RKO (cell line): ENCODE measurements at regions not wholly inside any gene's neighbourhood (a gene's known extent, or its start where the extent isn't known, plus 50 kb on each side); places are given as distances from the start of the nearest gene placed in this dataset.
"Not testable (repeated sequence)": the region's sequence is repeated elsewhere in the genome, so short reads cannot be mapped to it uniquely, and the experiment has no call there.

Source experiments
- DNase-seq: peaks from one replicate; pipeline ENCODE4 v3.0.0-alpha.2; 2016; ENCODE audit warnings: low spot score

DNA sequence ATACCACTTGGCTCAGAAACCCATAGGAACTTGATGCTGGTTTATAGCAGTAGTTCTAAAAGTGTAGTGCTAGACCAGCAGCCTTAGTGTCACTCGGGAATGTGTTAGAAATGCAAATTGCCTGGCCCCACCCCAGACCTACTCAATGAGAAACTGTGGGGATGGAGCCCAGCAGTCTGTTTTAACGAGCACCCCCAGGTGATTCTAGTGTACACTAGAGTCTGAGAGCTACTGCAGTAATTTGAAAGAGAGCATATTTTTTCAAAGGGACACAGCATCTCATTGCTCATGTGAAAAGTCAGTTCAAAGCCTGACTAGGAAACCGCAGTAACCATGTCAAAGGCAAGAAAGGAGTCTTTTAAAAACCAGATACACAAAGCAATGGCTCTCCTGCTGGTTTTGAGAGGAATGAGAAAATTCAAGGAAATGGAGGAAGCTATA is 313.4 kb downstream of the SQOR start:
- no peak for DNase-seq

GRCh38 chr15:45958924-45959323 is 324.1 kb downstream of the SQOR start:
- DNase-seq, result no peak

DNA sequence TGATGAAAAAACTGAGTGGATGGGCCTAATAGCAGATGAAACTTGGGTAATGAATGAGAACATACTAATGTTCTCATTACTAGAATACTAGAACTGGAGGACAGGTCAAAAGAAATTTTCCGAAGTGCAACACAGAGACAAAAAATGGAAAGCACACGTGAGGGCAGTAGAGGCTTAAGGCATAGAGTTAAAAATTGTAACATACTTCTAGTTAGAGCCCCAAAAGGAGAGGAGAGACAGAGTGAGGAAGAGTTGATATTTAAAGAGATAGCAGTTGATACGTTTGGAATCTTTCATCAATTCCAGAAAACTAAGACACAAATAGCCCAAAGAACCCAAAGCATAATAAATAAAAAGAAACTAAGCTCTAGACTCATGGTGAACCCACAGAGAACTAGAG is 327.9 kb downstream of the SQOR start:
- no peak for DNase-seq

DNA sequence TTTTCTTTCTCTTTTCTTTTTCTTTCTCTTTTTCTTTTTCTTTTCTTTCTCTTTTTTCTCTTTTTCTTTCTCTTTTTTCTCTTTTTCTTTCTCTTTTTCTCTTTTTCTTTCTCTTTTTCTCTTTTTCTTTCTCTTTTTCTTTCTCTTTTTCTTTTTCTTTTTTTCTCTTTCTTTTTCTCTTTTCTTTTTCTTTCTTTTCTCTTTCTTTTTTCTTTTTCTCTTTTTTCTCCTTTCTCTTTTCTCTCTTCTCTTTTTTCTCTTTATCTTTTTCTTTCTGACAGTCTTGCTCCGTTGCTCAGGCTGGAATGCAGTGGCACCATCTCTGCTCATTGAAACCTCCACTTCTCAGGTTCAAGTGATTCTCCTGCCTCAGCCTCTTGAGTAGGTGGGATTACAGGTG is 335.7 kb downstream of the SQOR start:
- no peak for DNase-seq

- no peak for DNase-seq
Observed at GRCh38 chr15:45980366-45980765, 345.5 kb downstream of the SQOR start.

- DNase-seq, result no peak
Observed at GRCh38 chr15:45981625-45982024, 346.8 kb downstream of the SQOR start.

- DNase-seq, result no peak
Observed at GRCh38 chr15:45991863-45992262, 357.0 kb downstream of the SQOR start.

DNA sequence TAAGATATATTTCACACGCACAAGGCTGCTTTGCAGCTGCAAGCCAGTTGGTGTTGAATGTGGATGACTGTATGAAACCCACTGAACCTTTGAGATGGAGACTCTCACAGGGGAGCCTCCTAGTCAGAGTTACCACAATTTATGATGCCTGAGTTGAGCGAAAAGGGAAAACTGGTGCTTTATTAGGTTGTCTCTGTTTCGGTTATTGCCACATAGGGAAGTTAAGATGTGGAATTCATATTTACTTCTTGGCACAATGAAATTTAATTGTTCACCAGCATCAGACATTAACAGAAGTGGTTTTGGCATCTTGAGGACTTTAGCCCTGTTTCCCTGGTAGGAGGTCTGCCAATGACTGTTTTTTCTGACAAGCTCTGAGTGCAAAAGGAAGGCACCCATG is 358.2 kb downstream of the SQOR start:
- no peak for DNase-seq

DNA sequence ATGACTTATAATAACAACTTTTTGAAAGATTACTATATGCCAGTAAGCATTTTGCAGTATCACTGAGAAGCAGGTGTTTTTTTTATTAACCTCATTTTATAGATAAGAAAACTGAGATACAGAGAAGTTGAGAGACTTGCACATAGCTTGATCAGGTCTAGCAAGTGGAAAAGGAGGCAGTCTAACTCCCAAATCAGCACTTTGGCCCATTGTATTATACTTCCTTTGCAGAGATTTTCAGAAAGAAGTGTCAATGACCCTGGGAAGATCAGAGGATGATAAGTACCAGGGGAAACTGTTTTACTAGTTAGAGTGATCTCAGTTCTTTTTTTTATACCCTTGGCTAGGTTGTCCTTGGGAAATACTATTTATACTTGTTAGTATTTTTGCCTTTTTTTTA is 358.7 kb downstream of the SQOR start:
- DNase-seq, result no peak

GRCh38 chr15:45995800-45996199 is 361.0 kb downstream of the SQOR start:
- no peak for DNase-seq

DNA sequence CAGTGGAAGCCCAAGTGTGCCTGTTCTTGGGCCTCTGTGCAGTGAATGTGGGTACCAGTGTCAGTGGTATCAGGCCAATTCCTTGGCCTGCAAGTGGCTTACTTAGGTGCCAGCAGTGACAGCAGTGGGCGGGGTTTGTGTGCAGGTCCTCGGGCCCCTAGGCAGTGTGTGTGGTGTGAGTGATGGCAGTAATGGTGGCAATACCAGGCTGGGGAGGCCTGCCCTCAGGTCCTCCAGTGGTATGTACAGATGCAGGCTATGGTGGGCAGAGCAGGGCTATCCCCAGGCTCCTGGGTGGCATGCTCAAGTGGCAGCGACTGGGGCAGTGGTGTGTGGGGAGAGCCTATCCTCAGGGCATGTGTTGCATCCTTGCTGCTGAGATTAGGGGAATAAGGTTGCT is 379.7 kb downstream of the SQOR start:
- DNase-seq, result no peak

DNA sequence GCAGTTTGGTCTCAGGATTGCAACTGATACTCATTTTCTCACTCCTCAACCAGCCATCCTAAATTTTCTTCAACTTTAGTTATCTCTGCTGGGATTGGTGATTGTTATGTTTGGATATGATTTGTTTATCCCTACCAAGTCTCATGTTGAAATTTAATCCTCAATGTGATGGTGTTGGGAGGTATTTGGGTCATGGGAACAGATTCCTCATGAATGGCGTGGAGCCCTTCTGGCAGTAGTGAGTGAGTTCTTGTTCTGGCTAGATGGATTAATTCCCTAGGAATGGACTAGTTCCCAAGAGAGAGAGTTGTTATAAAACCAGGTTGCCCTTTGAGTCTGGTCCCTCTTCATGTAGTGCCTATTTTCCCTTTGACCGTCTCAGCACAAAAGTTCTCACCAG is 399.9 kb downstream of the SQOR start:
- no peak for DNase-seq

DNA sequence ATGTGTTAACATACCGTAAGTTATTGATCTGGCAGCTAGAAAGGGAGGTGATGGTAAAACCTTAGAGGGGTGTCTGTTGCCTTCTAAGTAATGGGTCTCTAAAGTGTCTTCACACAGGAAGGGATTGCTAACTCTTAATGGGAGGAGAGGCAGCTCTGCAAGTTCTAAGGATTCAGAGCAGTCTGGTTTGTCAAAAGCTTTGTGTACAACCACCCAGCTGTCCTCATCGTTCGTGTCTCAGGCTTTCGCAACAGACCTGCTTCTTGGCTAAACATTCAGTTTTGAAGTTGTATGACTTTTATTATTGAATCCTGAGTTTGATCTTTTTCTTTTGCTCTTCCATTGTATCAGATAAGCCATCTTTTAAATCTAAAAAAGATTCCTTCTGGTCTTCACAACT is 404.9 kb downstream of the SQOR start:
- no peak for DNase-seq

- DNase-seq, result no peak
Observed at GRCh38 chr15:46041905-46042304, 407.1 kb downstream of the SQOR start.

GRCh38 chr15:46059921-46060594 is 425.2 kb downstream of the SQOR start:
- no peak for DNase-seq

GRCh38 chr15:46061002-46061401 is 426.2 kb downstream of the SQOR start:
- DNase-seq, result no peak

- DNase-seq, result no peak
Observed at GRCh38 chr15:46077220-46077619, 442.4 kb downstream of the SQOR start.

DNA sequence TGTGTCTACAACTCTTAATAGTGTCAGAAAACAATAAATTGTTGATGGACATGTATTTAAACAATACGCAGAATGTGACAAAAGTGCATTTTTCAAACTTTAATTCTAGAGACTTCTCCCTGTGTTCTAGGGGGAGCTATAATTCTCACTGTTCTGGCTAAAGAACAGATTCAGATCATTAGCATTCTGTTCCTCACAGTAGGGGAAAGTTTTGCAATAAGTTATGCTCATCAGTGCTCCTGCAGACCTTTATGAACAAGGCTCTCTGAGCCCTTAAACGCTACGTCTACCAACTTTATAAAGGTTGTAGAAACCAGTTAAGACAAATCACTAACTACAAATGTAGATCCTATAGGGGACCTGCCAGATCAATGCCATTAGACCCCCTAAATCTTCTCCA is 444.2 kb downstream of the SQOR start:
- DNase-seq, result no peak

DNA sequence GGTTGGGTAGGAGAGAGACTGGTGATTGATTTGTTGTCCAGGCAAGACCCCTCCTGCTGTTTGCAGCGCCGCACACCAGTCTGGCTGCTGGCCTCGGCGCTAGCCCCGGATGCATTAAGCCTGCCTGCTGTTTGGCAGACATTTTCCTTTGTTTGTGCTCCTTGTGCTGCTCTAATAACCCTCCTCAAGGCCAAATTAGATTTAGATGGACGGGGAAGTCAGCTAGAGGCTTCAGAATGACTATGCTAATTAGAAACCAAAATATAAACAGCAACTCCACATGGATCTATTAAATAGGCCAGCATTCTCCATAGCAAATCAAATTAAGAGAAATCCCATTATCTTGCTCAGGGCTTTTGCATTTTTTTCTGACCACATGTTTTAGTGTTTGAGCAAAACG is 445.2 kb downstream of the SQOR start:
- DNase-seq, result no peak

GRCh38 chr15:46088486-46089445 is 453.9 kb downstream of the SQOR start:
- DNase-seq, result no peak

DNA sequence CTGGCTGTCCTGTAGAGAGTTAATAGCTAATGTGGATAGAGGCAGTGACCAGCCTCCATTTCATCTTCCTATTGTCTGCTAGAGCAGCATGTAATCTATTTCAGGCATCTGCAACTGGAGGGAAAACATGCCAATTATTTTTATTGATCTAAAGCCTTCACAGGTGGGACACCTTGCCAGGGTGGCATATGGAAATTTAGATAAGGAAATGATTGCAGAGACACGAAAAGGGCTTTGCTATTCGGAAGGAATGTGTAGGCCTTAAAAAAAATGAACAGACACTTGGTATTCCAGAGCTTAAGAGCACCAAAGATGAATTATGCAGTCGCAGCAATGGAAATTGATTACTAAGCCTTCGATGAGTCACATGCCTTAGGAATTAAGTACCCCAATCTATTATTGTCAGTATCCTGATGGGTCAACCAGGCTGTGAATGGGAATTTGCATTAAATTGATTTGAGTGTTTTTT is 454.7 kb downstream of the SQOR start:
- no peak for DNase-seq

GRCh38 chr15:46091860-46092450 is 457.1 kb downstream of the SQOR start:
- DNase-seq, result peak; percentile 53

DNA sequence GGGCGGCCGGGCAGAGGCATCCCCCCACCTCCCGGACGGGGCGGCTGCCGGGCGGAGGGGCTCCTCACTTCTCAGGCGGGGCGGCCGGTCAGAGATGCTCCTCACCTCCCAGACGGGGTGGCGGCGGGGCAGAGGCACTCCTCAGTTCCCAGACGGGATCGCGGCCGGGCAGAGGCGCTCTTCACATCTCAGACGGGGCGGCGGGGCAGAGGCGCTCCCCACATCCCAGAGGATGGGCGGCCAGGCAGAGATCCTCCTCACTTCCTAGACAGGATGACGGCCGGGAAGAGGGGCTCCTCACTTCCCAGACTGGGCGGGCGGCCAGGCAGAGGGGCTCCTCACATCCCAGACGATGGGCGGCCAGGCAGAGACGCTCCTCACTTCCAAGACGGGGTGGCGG is 463.2 kb downstream of the SQOR start:
- DNase-seq, result not testable (repeated sequence)
